ENCODE measurements at regions not wholly inside any gene's neighbourhood (a gene's known extent, or its start where the extent isn't known, plus 50 kb on each side); places are given as distances from the start of the nearest gene placed in this dataset.

DNA sequence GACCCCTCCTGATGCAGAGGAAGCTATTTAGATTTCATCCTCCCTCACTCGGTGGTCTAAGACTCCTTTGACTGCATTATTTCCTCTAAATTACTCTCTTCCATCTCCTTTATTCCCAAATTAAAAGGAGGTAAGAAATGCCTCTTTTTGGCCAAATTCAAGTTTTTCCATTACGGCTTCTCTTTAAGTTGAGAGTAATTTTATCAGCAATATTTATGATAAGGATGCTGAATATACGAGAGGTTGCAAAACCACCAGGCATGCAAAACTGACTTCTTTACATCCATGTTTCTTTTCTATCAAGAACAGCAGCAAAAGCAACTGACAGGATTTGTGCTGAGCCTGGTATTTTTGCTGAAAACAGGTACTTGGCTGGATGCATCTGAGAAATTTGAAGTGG is 262.0 kb upstream of the RARB start:
- no peak overlapping the region for H3K27ac ChIP-seq
- no peaks in the 10 kb centered on the region for H3K9me3 ChIP-seq
- no peaks in the 10 kb centered on the region for H3K4me1 ChIP-seq
- no peaks in the 10 kb centered on the region for H3K36me3 ChIP-seq
- H3K4me3 ChIP-seq, result no peak overlapping the region
- H3K27me3 ChIP-seq, result no peaks in the 10 kb centered on the region
- intact Hi-C loops (cut with DNase I), result no loop called here
- TF ChIP-seq POLR2AphosphoS5 (IDR thresholded peaks at IDR 0.05; ENCODE audit: insufficient read depth in 1 of 2, low read depth in 1 of 2) (no peak), POLR2A (IDR thresholded peaks at IDR 0.05) (no peak)
- TF ChIP-seq, protein P1, sequence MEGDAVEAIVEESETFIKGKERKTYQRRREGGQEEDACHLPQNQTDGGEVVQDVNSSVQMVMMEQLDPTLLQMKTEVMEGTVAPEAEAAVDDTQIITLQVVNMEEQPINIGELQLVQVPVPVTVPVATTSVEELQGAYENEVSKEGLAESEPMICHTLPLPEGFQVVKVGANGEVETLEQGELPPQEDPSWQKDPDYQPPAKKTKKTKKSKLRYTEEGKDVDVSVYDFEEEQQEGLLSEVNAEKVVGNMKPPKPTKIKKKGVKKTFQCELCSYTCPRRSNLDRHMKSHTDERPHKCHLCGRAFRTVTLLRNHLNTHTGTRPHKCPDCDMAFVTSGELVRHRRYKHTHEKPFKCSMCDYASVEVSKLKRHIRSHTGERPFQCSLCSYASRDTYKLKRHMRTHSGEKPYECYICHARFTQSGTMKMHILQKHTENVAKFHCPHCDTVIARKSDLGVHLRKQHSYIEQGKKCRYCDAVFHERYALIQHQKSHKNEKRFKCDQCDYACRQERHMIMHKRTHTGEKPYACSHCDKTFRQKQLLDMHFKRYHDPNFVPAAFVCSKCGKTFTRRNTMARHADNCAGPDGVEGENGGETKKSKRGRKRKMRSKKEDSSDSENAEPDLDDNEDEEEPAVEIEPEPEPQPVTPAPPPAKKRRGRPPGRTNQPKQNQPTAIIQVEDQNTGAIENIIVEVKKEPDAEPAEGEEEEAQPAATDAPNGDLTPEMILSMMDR (IDR thresholded peaks at IDR 0.05), result no peak
- no peak for DNase-seq (ENCODE audit: extremely low spot score in 2 of 2)

GRCh38 chr3:25169151-25169550 is 258.9 kb upstream of the RARB start:
- intact Hi-C loops (cut with DNase I), result no loop called here
- Histone ChIP-seq H3K27me3 (no peaks in the 10 kb centered on the region), H3K36me3 (no peaks in the 10 kb centered on the region), H3K27ac (no peak overlapping the region), H3K9me3 (no peaks in the 10 kb centered on the region), H3K4me3 (no peak overlapping the region), H3K4me1 (no peaks in the 10 kb centered on the region)
- no peak for DNase-seq (ENCODE audit: extremely low spot score in 2 of 2)
- TF ChIP-seq, protein P1 (IDR thresholded peaks at IDR 0.05), result no peak
- TF ChIP-seq POLR2A (IDR thresholded peaks at IDR 0.05) (no peak), POLR2AphosphoS5 (IDR thresholded peaks at IDR 0.05; ENCODE audit: insufficient read depth in 1 of 2, low read depth in 1 of 2) (no peak)

- no peaks in the 10 kb centered on the region for H3K9me3 ChIP-seq
- H3K36me3 ChIP-seq, result no peaks in the 10 kb centered on the region
- H3K27ac ChIP-seq, result no peak overlapping the region
- intact Hi-C loops (cut with DNase I), result no loop called here
- H3K4me3 ChIP-seq, result no peak overlapping the region
- TF ChIP-seq POLR2AphosphoS5 (IDR thresholded peaks at IDR 0.05; ENCODE audit: insufficient read depth in 1 of 2, low read depth in 1 of 2) (no peak), POLR2A (IDR thresholded peaks at IDR 0.05) (no peak)
- TF ChIP-seq, protein P1 (IDR thresholded peaks at IDR 0.05), result no peak
- no peaks in the 10 kb centered on the region for H3K4me1 ChIP-seq
- DNase-seq (ENCODE audit: extremely low spot score in 2 of 2), result no peak
- no peaks in the 10 kb centered on the region for H3K27me3 ChIP-seq
These were observed 258.0 kb upstream of the RARB start for GRCh38 chr3:25170021-25170420.

DNA sequence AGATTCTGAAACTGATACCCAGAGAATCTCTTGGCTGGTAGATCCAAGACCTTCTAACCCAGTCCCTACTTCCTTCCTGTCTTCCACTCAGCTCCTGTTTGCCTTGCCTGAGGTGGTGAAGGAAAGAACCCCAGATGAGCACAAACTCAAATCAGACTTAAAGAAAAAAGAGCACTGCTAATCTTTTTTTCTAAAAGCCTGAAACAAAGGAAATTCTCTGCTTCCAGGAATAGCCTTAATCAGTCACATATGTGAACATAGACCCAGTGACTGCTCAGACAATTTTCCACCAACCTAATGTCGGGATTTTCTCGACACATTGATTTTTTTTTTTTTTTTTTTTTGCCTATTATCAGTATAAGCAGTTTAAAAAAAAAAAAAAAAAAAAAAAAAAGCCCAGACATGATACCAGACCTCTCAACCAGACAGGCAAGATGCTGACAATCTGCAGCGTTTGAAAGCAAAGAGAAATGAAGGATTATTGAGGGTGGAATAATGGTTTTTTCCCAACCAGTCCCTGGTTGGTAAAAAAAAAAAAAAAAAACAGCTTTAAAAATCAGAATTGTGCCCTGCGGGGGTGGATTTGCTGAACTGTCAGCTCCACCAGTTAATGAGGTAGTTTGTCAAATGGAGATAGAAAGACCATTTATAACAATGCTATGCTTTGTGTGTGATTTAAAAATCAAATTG is 256.8 kb upstream of the RARB start:
- H3K4me1 ChIP-seq, result no peaks in the 10 kb centered on the region
- intact Hi-C loops (cut with DNase I), result no loop called here
- H3K27me3 ChIP-seq, result no peaks in the 10 kb centered on the region
- no peak overlapping the region for H3K27ac ChIP-seq
- H3K4me3 ChIP-seq, result no peak overlapping the region
- no peaks in the 10 kb centered on the region for H3K9me3 ChIP-seq
- TF ChIP-seq, protein P1 (IDR thresholded peaks at IDR 0.05), result no peak
- no peak for TF ChIP-seq POLR2AphosphoS5 (IDR thresholded peaks at IDR 0.05; ENCODE audit: insufficient read depth in 1 of 2, low read depth in 1 of 2)
- no peak for TF ChIP-seq POLR2A (IDR thresholded peaks at IDR 0.05)
- no peaks in the 10 kb centered on the region for H3K36me3 ChIP-seq
- DNase-seq (ENCODE audit: extremely low spot score in 2 of 2), result no peak

- no peaks in the 10 kb centered on the region for H3K9me3 ChIP-seq
- DNase-seq (ENCODE audit: extremely low spot score in 2 of 2), result no peak
- no peaks in the 10 kb centered on the region for H3K4me1 ChIP-seq
- no peak overlapping the region for H3K27ac ChIP-seq
- intact Hi-C loops (cut with DNase I), result no loop called here
- no peaks in the 10 kb centered on the region for H3K27me3 ChIP-seq
- H3K4me3 ChIP-seq, result no peak overlapping the region
- no peaks in the 10 kb centered on the region for H3K36me3 ChIP-seq
- TF ChIP-seq, protein P1 (IDR thresholded peaks at IDR 0.05), result no peak
- no peak for TF ChIP-seq POLR2AphosphoS5 (IDR thresholded peaks at IDR 0.05; ENCODE audit: insufficient read depth in 1 of 2, low read depth in 1 of 2)
- TF ChIP-seq POLR2A (IDR thresholded peaks at IDR 0.05), result no peak
These were observed 256.2 kb upstream of the RARB start for GRCh38 chr3:25171897-25172296.
